GM21360 (cell line): ENCODE measurements at regions not wholly inside any gene's neighbourhood (a gene's known extent, or its start where the extent isn't known, plus 50 kb on each side); places are given as distances from the start of the nearest gene placed in this dataset.

Experiments
- ATAC-seq: cut with Tn5 transposase; IDR thresholded peaks from one replicate; pipeline ENCODE4 v1.9.1; 2021; ENCODE audit warnings: mild to moderate bottlenecking, moderate library complexity; ENCODE audit not compliant: unreplicated experiment

- ATAC-seq: no peak
Measured at GRCh38 chr11:115698243-115698642, 194.0 kb upstream of the CADM1 start.

GRCh38 chr11:115696563-115696962 is 192.3 kb upstream of the CADM1 start:
- ATAC-seq: no peak

- no peak for ATAC-seq
Measured at GRCh38 chr11:115695677-115696364, 191.6 kb upstream of the CADM1 start.

GRCh38 chr11:115693002-115693401 is 188.8 kb upstream of the CADM1 start:
- ATAC-seq: no peak

- no peak for ATAC-seq
Measured at GRCh38 chr11:115691030-115691429, 186.8 kb upstream of the CADM1 start.

- ATAC-seq: no peak
Measured at GRCh38 chr11:115687934-115688333, 183.7 kb upstream of the CADM1 start.

GRCh38 chr11:115684699-115685098 is 180.5 kb upstream of the CADM1 start:
- no peak for ATAC-seq

GRCh38 chr11:115684135-115684534 is 179.9 kb upstream of the CADM1 start:
- no peak for ATAC-seq

- ATAC-seq: no peak
Measured at GRCh38 chr11:115682888-115683287, 178.7 kb upstream of the CADM1 start.

GRCh38 chr11:115682101-115682500 is 177.9 kb upstream of the CADM1 start:
- ATAC-seq: no peak

GRCh38 chr11:115679945-115680344 is 175.7 kb upstream of the CADM1 start:
- ATAC-seq: no peak

- ATAC-seq: no peak
Measured at GRCh38 chr11:115678942-115679341, 174.7 kb upstream of the CADM1 start.

GRCh38 chr11:115677190-115677589 is 173.0 kb upstream of the CADM1 start:
- no peak for ATAC-seq

GRCh38 chr11:115676768-115677167 is 172.6 kb upstream of the CADM1 start:
- no peak for ATAC-seq

- ATAC-seq: no peak
Measured at GRCh38 chr11:115676206-115676605, 172.0 kb upstream of the CADM1 start.

GRCh38 chr11:115674937-115675544 is 170.8 kb upstream of the CADM1 start:
- ATAC-seq: no peak

GRCh38 chr11:115674176-115674936 is 170.1 kb upstream of the CADM1 start:
- no peak for ATAC-seq

GRCh38 chr11:115673720-115674119 is 169.5 kb upstream of the CADM1 start:
- ATAC-seq: no peak

- ATAC-seq: no peak
Measured at GRCh38 chr11:115672999-115673411, 168.8 kb upstream of the CADM1 start.

- no peak for ATAC-seq
Measured at GRCh38 chr11:115672412-115672811, 168.2 kb upstream of the CADM1 start.

- ATAC-seq: no peak
Measured at GRCh38 chr11:115670538-115671205, 166.5 kb upstream of the CADM1 start.
